CD14-positive monocyte (primary cell): ENCODE measurements at regions not wholly inside any gene's neighbourhood (a gene's known extent, or its start where the extent isn't known, plus 50 kb on each side); places are given as distances from the start of the nearest gene placed in this dataset.

Source experiments
- DNase-seq, 3 donors: peaks; one replicate each; pipeline ENCODE4 v3.0.0-alpha.2; 2011 to 2022
- H2AFZ ChIP-seq: 2 replicates; pipeline ENCODE4 v1.6.0; 2012; ENCODE audit warnings: mild to moderate bottlenecking, low read depth, low read length, inconsistent platforms; ENCODE audit not compliant: insufficient read depth, poor library complexity, severe bottlenecking
- H3K27ac ChIP-seq, 2 donors: 1 replicate in 1 of 2; 2 replicates in 1 of 2; pipeline ENCODE4 v1.5.1; 2012 to 2013; ENCODE audit warnings: low read length in 2 of 2, control low read depth in 1 of 2, inconsistent platforms in 1 of 2, low read depth in 1 of 2, mild to moderate bottlenecking in 1 of 2
- H3K27me3 ChIP-seq, 2 donors: one replicate each; pipeline versions ENCODE4 v1.6.0 to v1.6.1; 2011 to 2013; ENCODE audit warnings: low read length in 2 of 2; ENCODE audit not compliant: control insufficient read depth in 2 of 2, insufficient read depth in 2 of 2
- H3K36me3 ChIP-seq, 2 donors: replicated peaks in 1 of 2; 1 replicate in 1 of 2; 2 replicates in 1 of 2; pipeline versions ENCODE4 v1.5.1 to v1.6.1; 2012 to 2013; ENCODE audit warnings: low read length in 2 of 2, control low read depth in 1 of 2, inconsistent platforms in 1 of 2, mild to moderate bottlenecking in 1 of 2; ENCODE audit not compliant: insufficient read depth in 2 of 2, control insufficient read depth in 1 of 2
- H3K4me1 ChIP-seq, 2 donors: 1 replicate in 1 of 2; 2 replicates in 1 of 2; pipeline versions ENCODE4 v1.5.1 to v1.6.1; 2012 to 2013; ENCODE audit warnings: low read length in 2 of 2, control low read depth in 1 of 2, inconsistent platforms in 1 of 2, mild to moderate bottlenecking in 1 of 2, moderate library complexity in 1 of 2; ENCODE audit not compliant: insufficient read depth in 2 of 2, control insufficient read depth in 1 of 2
- H3K4me2 ChIP-seq: replicated peaks from 2 replicates; pipeline ENCODE3; 2012; ENCODE audit warnings: low read length, moderate library complexity, mild to moderate bottlenecking; ENCODE audit not compliant: poor library complexity, severe bottlenecking; ENCODE audit errors: extremely low read depth
- H3K4me3 ChIP-seq, 3 experiments: fragments of 200-600 bp in 1 of 3; sonication (generic) in 1 of 3; replicated peaks in 1 of 3; 1 replicate in 2 of 3; 2 replicates in 1 of 3; pipeline ENCODE4 v1.5.1; 2011 to 2013; ENCODE audit warnings: low read length in 3 of 3, mild to moderate bottlenecking in 3 of 3, control low read depth in 2 of 3, low read depth in 2 of 3, inconsistent platforms in 1 of 3, moderate library complexity in 1 of 3
- H3K79me2 ChIP-seq: 2 replicates; pipeline ENCODE4 v1.6.0; 2012; ENCODE audit warnings: mild to moderate bottlenecking, control low read depth, inconsistent platforms, low read length, moderate library complexity; ENCODE audit not compliant: insufficient read depth
- H3K9ac ChIP-seq: 2 replicates; pipeline ENCODE4 v1.6.0; 2017; ENCODE audit warnings: low read length, mild to moderate bottlenecking; ENCODE audit not compliant: insufficient read depth, poor library complexity, severe bottlenecking
- H3K9me3 ChIP-seq, 2 donors: replicated peaks in 1 of 2; 1 replicate in 1 of 2; 2 replicates in 1 of 2; pipeline versions ENCODE4 v1.5.1 to v1.6.1; 2012 to 2013; ENCODE audit warnings: low read length in 2 of 2, control low read depth in 1 of 2; ENCODE audit not compliant: control insufficient read depth in 1 of 2, insufficient read depth in 1 of 2
- H4K20me1 ChIP-seq: 2 replicates; pipeline ENCODE4 v1.6.0; 2012; ENCODE audit warnings: mild to moderate bottlenecking, low read length, control low read depth, moderate library complexity; ENCODE audit not compliant: insufficient read depth
- H3K27ac Mint-ChIP-seq, 7 donors: one replicate each; pipeline ENCODE4 v1.8.0; 2020; ENCODE audit warnings: mild to moderate bottlenecking in 7 of 7, mixed read lengths in 7 of 7, moderate library complexity in 6 of 7, inconsistent platforms in 2 of 7
- H3K27me3 Mint-ChIP-seq, 3 donors: one replicate each; pipeline ENCODE4 v1.8.0; 2021 to 2022; ENCODE audit warnings: low read depth in 3 of 3, mild to moderate bottlenecking in 3 of 3, mixed read lengths in 3 of 3, moderate library complexity in 3 of 3, inconsistent platforms in 1 of 3
- H3K36me3 Mint-ChIP-seq, 2 donors: one replicate each; pipeline ENCODE4 v1.8.0; 2020; ENCODE audit warnings: mixed read lengths in 2 of 2, inconsistent platforms in 1 of 2, mild to moderate bottlenecking in 1 of 2
- H3K4me1 Mint-ChIP-seq: one replicate; pipeline ENCODE4 v1.8.0; 2020; ENCODE audit warnings: mild to moderate bottlenecking, mixed read lengths
- H3K4me3 Mint-ChIP-seq, 2 donors: one replicate each; pipeline ENCODE4 v1.8.0; 2020; ENCODE audit warnings: mild to moderate bottlenecking in 2 of 2, mixed read lengths in 2 of 2, moderate library complexity in 1 of 2
- H3K9me3 Mint-ChIP-seq, 7 donors: one replicate each; pipeline ENCODE4 v1.8.0; 2020 to 2022; ENCODE audit warnings: mixed read lengths in 7 of 7, mild to moderate bottlenecking in 6 of 7, moderate library complexity in 6 of 7, inconsistent platforms in 2 of 7
- WGBS: methylation state at CpG from one replicate; pipeline ENCODE4 v1.1.5; 2013; ENCODE audit warnings: missing lambda C conversion rate; ENCODE audit not compliant: insufficient coverage; 5-methylcytosine and 5-hydroxymethylcytosine counted together
- intact Hi-C, 2 donors: fragments of 100-400 bp; cut with micrococcal nuclease; formaldehyde crosslinking; loops; one replicate each; pipeline versions ENCODE4 v1.15.0 to v1.15.1; 2023
- TF ChIP-seq, protein P1 (sequence below): fragments of 200-600 bp; IDR thresholded peaks from one replicate; pipeline ENCODE4 v1.8.0; 2022; ENCODE audit warnings: antibody characterized with exemption, mild to moderate bottlenecking

- Mint-ChIP-seq H3K27ac (no peak overlapping the region), H3K36me3 (no peaks in the 10 kb centered on the region), H3K4me1 (no peaks in the 10 kb centered on the region), H3K27me3 (peaks cover 5 to 8% (median 5%) of the 10 kb centered on the region in 3 donors), H3K4me3 (no peak overlapping the region), H3K9me3 (peaks cover 0 to 4% (median 2%) of the 10 kb centered on the region in 7 donors)
- H3K36me3 ChIP-seq: no peaks in the 10 kb centered on the region
- H3K4me2 ChIP-seq: no peak overlapping the region
- intact Hi-C loops: no loop called here
- no peak overlapping the region for H3K27ac ChIP-seq
- DNase-seq: no peak
- H2AFZ ChIP-seq: no peak overlapping the region
- H3K4me1 ChIP-seq: no peaks in the 10 kb centered on the region
- no peaks in the 10 kb centered on the region for H3K79me2 ChIP-seq
- no peak overlapping the region for H3K4me3 ChIP-seq
- no peak overlapping the region for H3K9ac ChIP-seq
- no peaks in the 10 kb centered on the region for H3K9me3 ChIP-seq
- TF ChIP-seq, protein P1, sequence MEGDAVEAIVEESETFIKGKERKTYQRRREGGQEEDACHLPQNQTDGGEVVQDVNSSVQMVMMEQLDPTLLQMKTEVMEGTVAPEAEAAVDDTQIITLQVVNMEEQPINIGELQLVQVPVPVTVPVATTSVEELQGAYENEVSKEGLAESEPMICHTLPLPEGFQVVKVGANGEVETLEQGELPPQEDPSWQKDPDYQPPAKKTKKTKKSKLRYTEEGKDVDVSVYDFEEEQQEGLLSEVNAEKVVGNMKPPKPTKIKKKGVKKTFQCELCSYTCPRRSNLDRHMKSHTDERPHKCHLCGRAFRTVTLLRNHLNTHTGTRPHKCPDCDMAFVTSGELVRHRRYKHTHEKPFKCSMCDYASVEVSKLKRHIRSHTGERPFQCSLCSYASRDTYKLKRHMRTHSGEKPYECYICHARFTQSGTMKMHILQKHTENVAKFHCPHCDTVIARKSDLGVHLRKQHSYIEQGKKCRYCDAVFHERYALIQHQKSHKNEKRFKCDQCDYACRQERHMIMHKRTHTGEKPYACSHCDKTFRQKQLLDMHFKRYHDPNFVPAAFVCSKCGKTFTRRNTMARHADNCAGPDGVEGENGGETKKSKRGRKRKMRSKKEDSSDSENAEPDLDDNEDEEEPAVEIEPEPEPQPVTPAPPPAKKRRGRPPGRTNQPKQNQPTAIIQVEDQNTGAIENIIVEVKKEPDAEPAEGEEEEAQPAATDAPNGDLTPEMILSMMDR: no peak
- H4K20me1 ChIP-seq: no peaks in the 10 kb centered on the region
- no peaks in the 10 kb centered on the region for H3K27me3 ChIP-seq
- WGBS: 95% methylated on average over 4 of the region's 5 CpGs
Measured at GRCh38 chr6:106823058-106823457, 151.5 kb downstream of the CD24 start.

DNA sequence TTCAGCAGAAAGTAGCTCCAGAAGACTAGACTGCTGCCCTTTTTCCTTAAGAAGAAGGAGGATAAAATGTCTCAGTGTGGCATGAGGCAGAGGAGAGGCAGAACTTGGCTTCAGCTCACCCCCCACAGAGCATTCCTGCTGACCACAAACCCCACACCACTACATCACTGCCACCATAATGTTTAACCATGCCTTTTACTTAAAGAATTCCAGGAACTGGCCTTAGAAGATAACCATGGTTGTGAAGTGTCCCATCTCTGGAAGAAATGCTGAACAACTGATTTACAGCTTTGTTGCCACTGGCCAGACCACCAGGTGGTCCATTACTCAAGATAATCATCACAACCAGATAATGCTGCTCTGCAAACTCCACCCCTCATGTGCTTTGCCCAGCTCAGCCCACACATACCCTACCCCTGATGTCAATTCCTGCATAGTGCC, 154.1 kb downstream of the CD24 start:
- Histone ChIP-seq H2AFZ (no peak overlapping the region), H3K4me3 (no peak overlapping the region), H3K79me2 (no peaks in the 10 kb centered on the region), H3K9me3 (no peaks in the 10 kb centered on the region), H3K27me3 (no peaks in the 10 kb centered on the region), H3K9ac (no peak overlapping the region), H3K4me2 (no peak overlapping the region), H3K36me3 (no peaks in the 10 kb centered on the region), H4K20me1 (no peaks in the 10 kb centered on the region), H3K27ac (no peak overlapping the region), H3K4me1 (no peaks in the 10 kb centered on the region)
- intact Hi-C loops: no loop called here
- no peaks in the 10 kb centered on the region for H3K4me1 Mint-ChIP-seq
- H3K27ac Mint-ChIP-seq: no peak overlapping the region
- H3K9me3 Mint-ChIP-seq: no peaks in the 10 kb centered on the region
- TF ChIP-seq, protein P1: no peak
- no peak overlapping the region for H3K4me3 Mint-ChIP-seq
- H3K36me3 Mint-ChIP-seq: no peaks in the 10 kb centered on the region
- peaks cover 5 to 8% (median 6%) of the 10 kb centered on the region in 3 donors for H3K27me3 Mint-ChIP-seq
- DNase-seq: no peak
